ENCODE measurements at regions not wholly inside any gene's neighbourhood (a gene's known extent, or its start where the extent isn't known, plus 50 kb on each side); places are given as distances from the start of the nearest gene placed in this dataset. TPM values are rescaled to one million over a fixed set of nuclear protein-coding genes. Genes with fewer than 3 reads are reported as not detected.

DNA sequence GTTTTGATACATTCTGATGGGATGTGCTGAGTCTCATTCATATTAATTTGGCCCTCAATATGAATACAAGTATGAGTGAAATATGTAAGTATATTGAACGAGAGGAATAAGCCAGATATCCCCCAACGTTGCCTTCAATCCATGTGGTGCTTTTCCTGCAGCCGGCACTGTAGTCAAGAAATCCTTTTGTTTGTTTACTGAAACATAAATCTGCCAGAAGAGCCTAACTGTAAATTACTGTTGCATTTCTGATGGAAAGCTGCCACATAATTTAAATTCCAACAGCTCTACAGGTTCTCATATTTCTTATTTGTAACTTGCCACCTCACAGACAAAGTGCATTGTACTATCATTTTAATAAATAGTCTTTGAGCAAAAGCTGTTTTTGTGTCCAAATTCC, 314.0 kb downstream of the KBTBD8 start:
- ATAC-seq = no peak
- no peak for DNase-seq (ENCODE audit: low spot score)
- intact Hi-C loops (cut with DNase I) = no loop called here

DNA sequence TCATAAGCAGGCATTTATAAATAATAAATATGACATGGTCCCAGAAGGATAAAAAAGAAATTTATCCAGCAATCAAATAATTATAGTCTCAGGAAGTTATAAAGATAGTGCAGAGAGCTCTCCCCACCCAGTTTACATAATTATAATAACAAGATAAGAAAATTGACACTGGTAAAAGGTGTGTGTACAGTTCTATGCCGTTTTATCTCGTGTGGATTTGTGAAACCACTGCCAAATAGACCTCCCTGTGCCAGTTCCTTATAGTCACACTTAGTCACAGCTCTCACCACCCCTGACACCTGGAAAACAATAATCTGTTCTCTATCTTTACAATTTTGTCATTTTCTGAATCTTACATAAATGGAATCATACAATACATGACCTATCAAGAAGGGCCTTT, 320.1 kb downstream of the KBTBD8 start:
- ATAC-seq = no peak
- DNase-seq (ENCODE audit: low spot score) = no peak
- intact Hi-C loops (cut with DNase I) = no loop called here

DNA sequence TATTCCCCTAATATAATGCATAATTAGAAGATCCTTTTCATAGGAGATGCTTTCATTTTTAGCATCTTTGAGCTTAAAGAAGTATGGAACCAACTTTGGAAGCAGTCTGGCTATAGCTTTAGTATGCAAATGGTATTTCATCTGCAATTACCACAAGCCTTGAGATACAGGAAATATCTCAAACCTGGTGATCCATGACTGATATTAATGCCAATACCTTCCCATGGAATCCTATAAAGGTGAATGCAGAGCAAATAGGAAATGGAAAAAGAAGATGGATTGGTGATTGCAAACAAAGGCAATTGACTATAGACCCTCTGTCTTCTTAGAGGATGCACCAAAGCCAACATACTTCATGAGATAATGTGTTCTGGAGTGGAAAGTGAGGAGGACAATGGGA, 326.4 kb downstream of the KBTBD8 start:
- ATAC-seq (no peak), DNase-seq (ENCODE audit: low spot score) (no peak)
- intact Hi-C loops (cut with DNase I) = no loop called here

Small RNA genes lying in the stretch of these regions (microRNA-seq; reads per million reads assigned to microRNA genes)
- not detected for gene MIR4272

Measured in sciatic nerve (tissue), 2 donors.